Ovary (tissue), 7 donors: ENCODE measurements at regions not wholly inside any gene's neighbourhood (a gene's known extent, or its start where the extent isn't known, plus 50 kb on each side); places are given as distances from the start of the nearest gene placed in this dataset.

Experiments used
- DNase-seq, 5 donors: peaks; one replicate each; pipeline ENCODE4 v3.0.0-alpha.2; 2019 to 2020
- H3K27ac ChIP-seq, 2 donors: fragments of 200-600 bp; one replicate each; pipeline versions ENCODE4 v1.5.1 to v1.8.0; 2019 to 2022
- H3K27me3 ChIP-seq: fragments of 200-600 bp; one replicate; pipeline ENCODE4 v1.8.0; 2022
- H3K36me3 ChIP-seq: fragments of 200-600 bp; sonication (generic); one replicate; pipeline ENCODE4 v1.5.1; 2019
- H3K4me1 ChIP-seq: one replicate; pipeline ENCODE4 v1.8.1; 2013; ENCODE audit warnings: mild to moderate bottlenecking, moderate library complexity; ENCODE audit not compliant: insufficient read depth
- H3K4me3 ChIP-seq: fragments of 200-600 bp; sonication (generic); one replicate; pipeline ENCODE4 v1.5.1; 2017
- H3K9me3 ChIP-seq, 2 donors: fragments of 200-600 bp in 1 of 2; sonication (generic) in 1 of 2; one replicate each; pipeline versions ENCODE4 v1.5.1 to v1.8.1; 2013 to 2019; ENCODE audit warnings: mild to moderate bottlenecking in 1 of 2, moderate library complexity in 1 of 2
- EP300 ChIP-seq: sonication (generic); formaldehyde crosslinking; IDR thresholded peaks from one replicate; pipeline ENCODE4 v1.6.1; 2017; ENCODE audit warnings: antibody characterized with exemption
- POLR2A ChIP-seq: fragments of 450-650 bp; IDR thresholded peaks from one replicate; pipeline ENCODE4 v1.6.1; 2017; ENCODE audit warnings: antibody characterized with exemption, mild to moderate bottlenecking, moderate library complexity
- WGBS, 3 donors: extraction: QIAGEN DNeasy Blood & Tissue Kit in 1 of 3; methylation state at CpG; one replicate each; pipeline versions ENCODE4 v1.1.5 to v1.1.7; 2013 to 2017; 5-methylcytosine and 5-hydroxymethylcytosine counted together
- intact Hi-C, 4 donors: fragments of 100-400 bp; cut with DNase I; formaldehyde crosslinking; loops; one replicate each; pipeline versions ENCODE4 v1.11.0 to v1.15.1; 2022 to 2023
- TF ChIP-seq, protein P1 (sequence below), 3 donors: fragments of 450-650 bp in 2 of 3; fragments of 200-600 bp in 1 of 3; IDR thresholded peaks; one replicate each; pipeline versions ENCODE4 v1.5.1 to v1.8.0; 2016 to 2022; ENCODE audit warnings: antibody characterized with exemption in 3 of 3, mild to moderate bottlenecking in 1 of 3
- donor health status: DM: no; HTN: no; CAD: no; lungs with moderate emphysema.
- donor health status: DM: no; HTN: no; CAD: no.
- donor health status: Bipolar disorder and iron deficiency.
- donor health status: DM: no; HTN: no; CAD: no.
- donor health status: DM: yes; HTN: yes; CAD: no.

DNA sequence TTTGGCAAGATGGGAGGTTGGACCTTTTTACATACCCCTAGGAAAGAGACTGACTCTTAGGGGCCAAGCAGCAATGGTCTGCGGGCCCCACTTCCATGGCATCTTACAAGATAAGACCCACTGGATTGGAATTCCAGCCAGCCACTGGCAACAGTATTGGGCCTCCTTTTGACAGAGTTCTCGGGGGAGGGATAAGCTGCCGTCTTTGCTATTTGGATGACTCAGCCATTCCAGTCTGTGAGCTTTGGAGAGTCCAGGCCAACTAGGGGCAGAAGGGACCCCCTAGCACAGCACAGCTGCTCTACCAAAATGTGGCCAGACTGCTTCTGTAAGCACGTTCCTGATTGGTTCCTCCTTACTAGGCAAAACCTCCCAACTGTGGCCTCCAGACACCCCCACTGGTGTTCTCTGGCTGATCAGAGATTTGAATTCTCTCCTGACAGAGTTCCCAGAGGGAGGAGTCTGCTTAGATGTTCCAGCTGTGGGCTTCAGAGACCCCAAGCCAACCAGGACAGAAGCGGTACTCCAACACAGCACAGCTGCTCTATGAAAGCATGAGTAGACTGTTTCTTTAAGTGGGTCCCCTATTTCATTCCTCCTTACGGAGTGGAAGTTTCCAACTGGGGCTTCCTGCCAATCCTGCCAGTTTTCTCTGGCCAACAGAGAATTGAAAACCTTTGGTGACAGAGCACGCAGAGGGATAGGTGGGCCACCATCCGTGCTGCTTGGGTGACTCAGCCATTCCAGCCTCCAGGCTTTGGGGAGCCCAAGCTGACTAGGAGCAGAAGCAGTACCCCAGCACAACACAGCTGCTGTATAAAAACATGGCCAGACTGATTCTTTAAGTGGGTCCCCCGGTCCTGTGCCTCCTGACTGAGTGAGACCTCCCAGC, 672.1 kb upstream of the RIOK2 start:
- Histone ChIP-seq H3K27me3 (no peaks in the 10 kb centered on the region), H3K36me3 (no peaks in the 10 kb centered on the region), H3K4me3 (no peak overlapping the region), H3K9me3 (peaks cover 0 to 3% of the 10 kb centered on the region in 2 donors), H3K4me1 (no peaks in the 10 kb centered on the region), H3K27ac (no peak overlapping the region)
- intact Hi-C loops: no loop called here
- DNase-seq: no peak
- WGBS, 3 donors: 61 to 66% (median 66%) methylated on average over 9 of the region's 9 CpGs
- TF ChIP-seq, protein P1, sequence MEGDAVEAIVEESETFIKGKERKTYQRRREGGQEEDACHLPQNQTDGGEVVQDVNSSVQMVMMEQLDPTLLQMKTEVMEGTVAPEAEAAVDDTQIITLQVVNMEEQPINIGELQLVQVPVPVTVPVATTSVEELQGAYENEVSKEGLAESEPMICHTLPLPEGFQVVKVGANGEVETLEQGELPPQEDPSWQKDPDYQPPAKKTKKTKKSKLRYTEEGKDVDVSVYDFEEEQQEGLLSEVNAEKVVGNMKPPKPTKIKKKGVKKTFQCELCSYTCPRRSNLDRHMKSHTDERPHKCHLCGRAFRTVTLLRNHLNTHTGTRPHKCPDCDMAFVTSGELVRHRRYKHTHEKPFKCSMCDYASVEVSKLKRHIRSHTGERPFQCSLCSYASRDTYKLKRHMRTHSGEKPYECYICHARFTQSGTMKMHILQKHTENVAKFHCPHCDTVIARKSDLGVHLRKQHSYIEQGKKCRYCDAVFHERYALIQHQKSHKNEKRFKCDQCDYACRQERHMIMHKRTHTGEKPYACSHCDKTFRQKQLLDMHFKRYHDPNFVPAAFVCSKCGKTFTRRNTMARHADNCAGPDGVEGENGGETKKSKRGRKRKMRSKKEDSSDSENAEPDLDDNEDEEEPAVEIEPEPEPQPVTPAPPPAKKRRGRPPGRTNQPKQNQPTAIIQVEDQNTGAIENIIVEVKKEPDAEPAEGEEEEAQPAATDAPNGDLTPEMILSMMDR (IDR thresholded peaks at IDR 0.05): no peak
- TF ChIP-seq EP300: no peak
- TF ChIP-seq POLR2A: no peak

DNA sequence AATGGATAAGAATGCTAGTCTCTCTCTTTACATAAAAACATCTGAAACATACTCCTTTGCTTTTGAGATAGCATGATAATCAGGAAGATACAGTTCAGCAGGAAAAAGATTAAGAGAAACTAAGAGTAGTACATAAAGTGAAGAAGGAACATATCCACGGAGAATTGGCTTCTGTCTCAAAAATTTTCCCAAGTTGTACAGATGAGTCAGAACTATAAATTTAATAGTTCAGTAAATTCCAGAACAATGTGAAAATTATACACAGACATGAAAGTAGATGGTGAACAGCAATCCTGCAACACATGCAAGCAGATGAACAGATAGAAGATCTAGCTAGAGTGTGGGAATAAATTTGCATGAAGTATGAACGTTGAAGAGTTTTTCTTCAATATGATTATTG, 691.4 kb upstream of the RIOK2 start:
- Histone ChIP-seq H3K4me3 (no peak overlapping the region), H3K27me3 (no peaks in the 10 kb centered on the region), H3K4me1 (no peaks in the 10 kb centered on the region), H3K9me3 (no peaks in the 10 kb centered on the region), H3K36me3 (no peaks in the 10 kb centered on the region), H3K27ac (no peak overlapping the region)
- intact Hi-C loops: no loop called here
- WGBS, 3 donors: 49 to 68% (median 54%) methylated on average over 2 of the region's 2 CpGs
- DNase-seq: no peak
- TF ChIP-seq EP300: no peak
- TF ChIP-seq, protein P1 (IDR thresholded peaks at IDR 0.05): no peak
- no peak for TF ChIP-seq POLR2A

DNA sequence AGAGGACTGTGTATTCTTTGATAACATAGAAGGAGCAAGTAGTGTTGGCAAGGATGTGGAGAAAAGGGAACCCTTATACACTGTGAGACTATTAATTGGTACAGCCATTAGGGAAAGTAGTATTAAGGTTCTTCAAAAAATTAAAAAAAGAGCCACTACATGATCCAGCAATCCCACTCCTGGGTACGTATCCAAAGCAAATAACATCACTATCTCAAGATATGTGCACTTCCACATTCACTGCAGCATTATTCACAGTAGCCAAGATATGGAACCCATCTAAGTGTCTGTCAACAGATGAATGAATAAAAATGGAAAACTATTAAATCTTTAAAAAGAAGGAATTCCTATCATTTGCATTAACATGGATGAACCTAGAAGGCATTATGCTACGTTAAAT, 693.2 kb upstream of the RIOK2 start:
- TF ChIP-seq, protein P1 (IDR thresholded peaks at IDR 0.05): no peak
- TF ChIP-seq EP300 (no peak), POLR2A (no peak)
- no peaks in the 10 kb centered on the region for H3K9me3 ChIP-seq
- 66 to 68% (median 66%) methylated on average over 2 of the region's 2 CpGs for WGBS, 3 donors
- no peaks in the 10 kb centered on the region for H3K4me1 ChIP-seq
- no peaks in the 10 kb centered on the region for H3K27me3 ChIP-seq
- DNase-seq: no peak
- H3K27ac ChIP-seq: no peak overlapping the region
- intact Hi-C loops: no loop called here
- no peak overlapping the region for H3K4me3 ChIP-seq
- H3K36me3 ChIP-seq: no peaks in the 10 kb centered on the region

DNA sequence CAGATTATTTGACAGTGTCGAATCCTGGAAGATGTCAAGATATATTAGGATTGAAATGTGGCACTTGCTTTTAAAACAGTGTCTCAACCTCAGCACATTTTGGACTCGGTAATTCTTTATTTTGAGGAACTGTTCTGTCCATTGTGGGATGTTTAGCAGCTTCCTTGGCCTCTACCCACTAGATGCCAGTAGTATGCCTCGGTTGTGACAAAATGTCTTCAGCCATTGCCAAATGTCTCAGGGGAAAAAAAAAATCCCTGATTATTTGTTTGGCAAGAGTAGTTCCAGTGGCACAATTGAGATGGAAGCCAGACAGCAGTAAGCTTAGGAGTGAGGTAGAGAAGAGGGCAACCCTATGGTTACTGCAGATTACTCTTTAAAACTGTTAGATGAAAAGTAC, 694.5 kb upstream of the RIOK2 start:
- H3K27ac ChIP-seq: no peak overlapping the region
- DNase-seq: no peak
- H3K27me3 ChIP-seq: no peaks in the 10 kb centered on the region
- TF ChIP-seq POLR2A: no peak
- no peak for TF ChIP-seq EP300
- TF ChIP-seq, protein P1 (IDR thresholded peaks at IDR 0.05): no peak
- intact Hi-C loops: no loop called here
- H3K36me3 ChIP-seq: no peaks in the 10 kb centered on the region
- 69 to 77% (median 71%) methylated on average over 3 of the region's 3 CpGs for WGBS, 3 donors
- H3K9me3 ChIP-seq: no peaks in the 10 kb centered on the region
- H3K4me1 ChIP-seq: no peaks in the 10 kb centered on the region
- no peak overlapping the region for H3K4me3 ChIP-seq
